CD4-positive, alpha-beta T cell treated with Interleukin-17A for 1 hour (primary cell): ENCODE measurements at regions not wholly inside any gene's neighbourhood (a gene's known extent, or its start where the extent isn't known, plus 50 kb on each side); places are given as distances from the start of the nearest gene placed in this dataset.

ENCODE experiments used
- DNase-seq: peaks from one replicate; pipeline ENCODE4 v3.0.0-alpha.2; 2020

DNA sequence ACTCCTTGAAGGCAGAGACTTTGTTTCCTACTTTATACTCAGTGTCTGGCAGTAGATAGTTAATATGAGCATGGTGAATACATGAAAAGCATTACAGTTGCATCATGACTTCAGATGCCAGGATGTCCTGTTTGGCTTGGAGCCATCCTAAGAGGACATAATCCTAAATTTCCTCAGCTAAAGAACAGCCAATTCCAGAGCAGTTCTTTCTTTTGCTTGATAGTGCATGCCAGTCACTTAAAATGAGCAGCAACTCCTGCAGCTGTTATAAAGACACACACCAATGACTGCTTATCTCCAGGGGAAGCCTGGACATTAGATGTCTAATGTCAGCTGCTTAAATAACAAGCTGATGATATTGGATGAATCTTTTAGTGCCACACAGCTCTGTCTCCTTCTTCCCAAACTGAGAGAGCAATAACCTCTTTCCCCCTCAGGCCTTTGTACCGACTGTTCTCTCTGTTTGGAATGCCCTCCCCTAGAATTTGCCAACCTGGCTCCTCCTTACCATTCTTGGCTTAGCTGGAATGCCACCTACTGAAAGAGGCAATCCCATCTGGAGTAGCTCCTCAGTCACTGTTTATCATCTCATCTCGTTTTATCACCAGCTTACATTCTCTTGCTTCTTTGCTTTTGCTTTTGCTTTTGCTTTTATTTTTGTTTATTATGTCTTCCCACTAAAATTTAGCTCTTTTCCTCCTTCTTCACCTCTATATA, 100.8 kb upstream of the USP38 start:
- no peak for DNase-seq

DNA sequence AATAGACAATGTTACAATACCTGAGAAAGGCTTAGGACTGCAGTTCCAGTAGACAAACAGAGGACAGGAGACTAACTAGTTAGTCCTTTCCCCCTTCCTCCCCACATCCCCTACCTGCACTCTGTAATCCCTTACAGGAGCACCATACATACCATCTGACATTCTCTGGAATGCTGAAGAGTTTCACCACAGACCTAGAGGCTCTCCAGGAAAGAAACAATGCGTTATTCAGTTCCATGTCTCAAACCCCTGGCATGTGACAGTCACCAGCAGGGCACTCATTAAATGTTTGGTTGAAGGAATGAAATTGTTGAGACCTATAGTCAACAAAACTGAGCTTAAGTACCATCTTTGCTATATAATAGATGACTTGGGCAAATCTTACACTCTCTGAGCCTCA, 100.2 kb upstream of the USP38 start:
- DNase-seq = no peak

DNA sequence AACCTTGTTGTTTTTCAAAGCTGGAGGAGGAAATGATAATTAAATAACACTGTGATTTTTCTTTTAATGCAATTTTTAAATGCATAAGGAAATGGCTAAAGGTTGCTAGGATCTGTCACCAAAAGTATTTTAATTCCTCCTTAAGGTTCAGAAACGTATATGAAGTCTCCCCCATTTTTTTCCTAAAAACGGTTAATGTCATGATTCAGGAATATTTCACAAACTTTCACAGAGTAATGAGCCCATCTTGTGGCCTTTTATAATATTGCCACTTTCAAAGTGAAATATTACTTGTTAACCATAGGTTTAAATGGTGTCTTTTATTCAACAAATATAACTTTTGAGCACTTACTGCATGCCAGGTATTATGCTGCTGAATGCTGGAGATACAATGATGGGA, 99.5 kb upstream of the USP38 start:
- DNase-seq = no peak

DNA sequence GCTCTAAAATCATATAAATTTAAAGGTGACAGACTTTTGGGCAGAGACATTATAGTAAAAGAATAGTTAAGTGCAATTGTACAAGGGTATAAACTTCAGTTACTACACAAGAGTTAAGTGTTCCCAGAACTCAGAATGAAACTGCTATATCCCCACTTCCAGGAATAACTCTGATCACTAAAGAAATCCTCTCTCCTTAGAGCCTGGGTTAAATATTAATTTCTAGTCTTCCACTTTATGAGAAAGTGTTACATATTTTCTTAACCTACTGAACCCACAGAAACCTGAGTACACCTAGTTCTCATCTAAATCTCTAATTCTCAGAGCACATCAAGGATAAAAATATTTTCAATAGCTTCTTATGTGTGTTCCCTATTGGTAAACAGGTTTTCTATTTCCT, 99.1 kb upstream of the USP38 start:
- DNase-seq = no peak

DNA sequence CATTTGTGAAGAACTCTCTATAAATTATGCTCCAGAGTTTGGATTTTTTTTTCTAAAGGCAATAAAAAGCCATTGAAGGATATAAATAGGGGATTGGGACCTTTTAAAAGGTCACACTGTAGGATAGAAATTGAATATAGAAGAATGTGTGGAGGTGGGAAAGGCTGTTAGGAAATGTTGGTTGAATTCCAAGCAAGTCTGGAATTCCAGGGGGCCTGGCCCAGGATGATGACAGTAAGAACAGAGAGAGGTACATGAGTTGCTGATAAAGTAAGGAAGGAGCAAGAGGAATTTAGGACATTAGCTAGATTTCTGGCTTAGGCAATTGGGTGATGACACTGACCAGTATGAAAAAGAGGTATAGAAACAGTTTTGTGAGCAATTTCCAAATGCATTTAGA, 95.4 kb upstream of the USP38 start:
- no peak for DNase-seq

DNA sequence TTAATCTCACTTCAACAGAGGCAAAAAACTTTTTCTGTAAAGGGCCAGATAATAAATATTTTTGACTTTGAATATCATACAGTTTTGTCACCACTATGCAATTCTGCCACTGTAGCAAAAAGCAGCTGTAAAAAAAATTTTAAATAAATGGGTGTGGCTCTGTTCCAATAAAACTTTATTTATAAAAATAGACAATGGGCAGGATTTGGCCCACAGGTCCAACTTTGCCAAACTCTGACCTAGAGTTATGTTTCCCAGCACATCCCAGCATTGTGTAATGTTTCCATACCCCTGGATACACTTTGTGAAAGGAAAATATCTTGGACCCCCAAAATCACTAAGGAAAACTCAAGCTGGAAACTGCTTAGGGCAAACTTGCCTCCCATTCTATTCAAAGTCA, 94.9 kb upstream of the USP38 start:
- no peak for DNase-seq

DNA sequence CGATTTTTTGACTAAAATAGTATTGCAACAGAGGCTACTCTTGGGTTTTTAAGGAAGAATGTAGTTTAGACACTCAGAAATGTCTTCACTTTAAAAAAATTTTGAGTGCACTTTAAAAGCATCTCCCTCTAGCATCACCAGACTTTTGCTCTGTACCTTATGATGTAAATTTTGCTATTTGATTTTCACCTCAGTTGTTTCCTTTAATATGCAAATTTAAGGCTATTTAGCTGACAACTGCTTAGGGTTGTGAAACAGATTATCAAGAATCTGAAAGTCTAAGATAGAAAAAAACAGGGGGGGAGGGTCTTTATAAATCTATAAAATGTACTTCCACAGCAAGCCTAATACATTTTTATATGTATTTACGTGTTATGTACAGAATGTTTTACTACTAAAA, 92.9 kb upstream of the USP38 start:
- no peak for DNase-seq

DNA sequence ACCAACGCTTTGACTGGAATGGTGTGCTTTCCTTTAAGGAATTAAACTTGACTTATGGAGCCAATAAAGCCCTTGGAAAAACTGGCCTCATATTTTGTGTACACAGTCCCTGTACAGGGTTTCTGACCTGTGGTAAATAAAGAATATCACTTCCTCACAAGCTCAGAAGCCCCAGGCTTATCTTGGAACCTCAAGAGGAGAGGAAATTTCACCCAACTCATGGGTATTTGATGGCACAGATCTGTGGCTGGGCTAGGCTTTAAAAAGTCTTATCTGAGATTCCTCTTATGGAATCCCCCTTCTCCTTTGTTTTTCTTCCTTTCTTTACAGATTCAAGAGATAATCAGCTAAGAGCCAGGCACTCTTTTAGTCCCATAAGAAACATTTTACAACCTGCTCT, 89.3 kb upstream of the USP38 start:
- no peak for DNase-seq

DNA sequence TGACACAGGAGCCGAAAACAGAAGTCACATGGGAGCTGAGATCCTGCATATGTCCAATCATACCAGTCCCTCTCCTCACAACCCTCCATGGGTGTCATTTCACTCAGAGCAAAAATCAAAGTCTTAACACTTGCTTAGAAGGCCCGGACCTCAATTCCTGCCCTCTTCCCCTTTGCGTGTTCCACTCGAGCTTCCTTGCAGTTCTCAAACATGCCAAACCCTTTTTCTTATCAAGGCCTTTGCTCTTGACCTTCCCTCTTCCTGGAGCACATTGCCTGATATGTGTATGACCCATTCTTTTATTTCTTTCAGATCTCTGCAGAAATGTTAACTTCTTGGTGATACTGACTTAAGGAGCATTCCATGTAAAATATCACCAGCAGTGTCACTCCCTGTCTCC, 87.0 kb upstream of the USP38 start:
- no peak for DNase-seq

DNA sequence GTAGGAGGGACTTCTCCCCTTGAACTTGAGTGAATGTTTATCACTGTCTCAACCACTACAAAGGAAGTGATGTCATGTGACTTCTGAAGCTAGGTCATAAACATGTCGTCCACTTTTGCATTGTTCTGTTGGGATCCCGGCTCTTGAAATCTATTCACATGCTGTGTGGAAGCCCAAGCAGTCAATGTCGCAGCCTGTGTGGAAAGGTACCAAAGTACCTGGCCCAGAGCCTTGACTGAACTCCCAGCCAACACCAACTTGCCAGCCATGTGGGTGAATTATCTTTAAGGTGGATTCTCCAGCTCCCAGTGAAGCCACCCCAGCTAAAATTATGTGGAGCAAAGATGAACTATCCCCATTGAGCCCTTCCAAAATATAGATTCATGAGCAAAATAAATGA, 85.0 kb upstream of the USP38 start:
- no peak for DNase-seq

DNA sequence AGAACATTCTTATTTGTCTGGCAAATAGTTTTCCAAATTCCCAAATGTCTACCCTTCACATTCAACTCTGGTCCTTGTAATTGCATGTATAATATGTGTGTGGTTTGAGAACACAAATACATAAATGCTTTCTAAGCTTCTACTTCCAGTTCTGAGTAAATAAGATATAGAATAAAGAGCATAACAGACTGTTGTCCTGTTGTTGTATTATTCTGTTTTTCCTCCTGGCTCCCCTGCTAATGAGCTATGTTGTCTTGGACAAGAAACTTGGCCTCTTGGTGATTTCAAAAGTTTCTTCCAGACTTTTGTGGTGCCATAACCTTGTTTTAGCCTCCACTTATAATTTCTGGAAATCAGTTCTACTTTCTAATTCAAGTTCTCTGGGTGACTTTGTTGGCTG, 75.3 kb upstream of the USP38 start:
- DNase-seq = no peak

DNA sequence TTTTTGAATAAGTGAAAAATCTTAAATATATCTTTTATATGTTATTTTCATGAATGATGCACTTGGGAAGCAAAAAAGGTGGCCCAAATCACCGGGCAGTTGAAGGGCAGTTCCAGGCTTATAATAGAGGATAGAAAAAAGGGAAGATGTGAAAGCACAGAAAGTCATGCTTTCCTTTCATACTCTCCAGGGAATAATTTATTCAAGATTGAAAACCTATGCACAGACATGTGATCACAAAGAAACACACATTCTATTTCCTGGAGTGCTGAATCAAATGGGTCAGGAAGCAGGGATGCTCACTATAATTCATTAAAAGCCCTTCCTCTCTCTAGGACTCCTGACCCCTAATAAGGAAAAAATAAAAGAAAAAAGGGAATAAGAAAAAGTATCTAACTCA, 66.1 kb upstream of the USP38 start:
- DNase-seq = no peak

DNA sequence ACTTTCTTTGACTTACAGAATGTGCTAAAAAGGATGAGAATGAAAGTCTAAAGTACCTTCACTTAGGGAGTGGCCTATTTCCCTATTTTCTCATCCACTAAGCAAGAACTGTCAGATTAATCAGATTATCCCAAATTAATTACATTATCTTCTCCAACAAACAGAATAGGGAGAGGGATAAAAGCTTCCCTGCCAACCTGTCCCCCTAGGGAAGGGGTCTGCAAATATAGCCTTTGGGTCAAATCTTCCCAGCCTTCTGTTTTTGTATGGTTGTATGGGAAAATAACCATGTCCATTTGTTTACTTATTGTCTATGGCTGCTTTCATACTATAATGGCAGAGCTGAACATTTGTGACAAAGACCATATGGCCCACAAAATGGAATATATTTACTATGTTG, 57.1 kb upstream of the USP38 start:
- no peak for DNase-seq

DNA sequence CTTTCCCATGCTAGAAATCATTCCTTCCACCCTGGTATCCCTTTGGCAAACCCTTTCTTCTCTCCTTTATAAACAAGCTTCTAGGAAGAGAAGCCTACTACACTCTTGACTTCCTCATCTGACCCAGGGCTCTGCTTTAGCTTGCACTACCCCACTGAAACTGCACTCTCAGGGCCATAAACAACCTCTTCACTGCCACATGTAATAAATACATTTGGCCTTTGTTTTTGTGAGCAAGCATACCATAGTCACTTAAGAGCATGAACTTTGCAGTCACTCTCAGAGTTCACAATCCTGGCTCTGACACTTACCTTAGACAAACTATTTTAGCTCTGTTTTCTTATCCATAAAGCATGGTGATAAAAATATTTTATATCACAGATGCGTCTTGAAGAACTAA, 50.7 kb upstream of the USP38 start:
- no peak for DNase-seq
